Muscle layer of colon (tissue), 2 donors: ENCODE measurements at regions not wholly inside any gene's neighbourhood (a gene's known extent, or its start where the extent isn't known, plus 50 kb on each side); places are given as distances from the start of the nearest gene placed in this dataset.

Experiments
- H3K27ac ChIP-seq: one replicate; pipeline ENCODE4 v1.7.0; 2013; ENCODE audit warnings: low read depth, mild to moderate bottlenecking, low read length, moderate library complexity
- H3K27me3 ChIP-seq, 2 donors: one replicate each; pipeline ENCODE4 v1.7.0; 2013; ENCODE audit warnings: low read length in 2 of 2, mild to moderate bottlenecking in 2 of 2; ENCODE audit not compliant: insufficient read depth in 2 of 2, control insufficient read depth in 1 of 2
- H3K36me3 ChIP-seq: one replicate; pipeline ENCODE4 v1.7.0; 2013; ENCODE audit warnings: mild to moderate bottlenecking, low read length; ENCODE audit not compliant: insufficient read depth
- H3K4me1 ChIP-seq: one replicate; pipeline ENCODE4 v1.7.0; 2013; ENCODE audit warnings: mild to moderate bottlenecking, low read length; ENCODE audit not compliant: insufficient read depth
- H3K4me3 ChIP-seq, 2 donors: one replicate each; pipeline ENCODE4 v1.7.0; 2013; ENCODE audit warnings: low read length in 2 of 2, low read depth in 1 of 2, mild to moderate bottlenecking in 1 of 2, moderate library complexity in 1 of 2
- H3K9ac ChIP-seq: one replicate; pipeline ENCODE4 v1.7.0; 2013; ENCODE audit warnings: low read length
- H3K9me3 ChIP-seq: one replicate; pipeline ENCODE4 v1.7.0; 2013; ENCODE audit warnings: mild to moderate bottlenecking, low read length
- donor health status: abdominal sarcoma.
- donor health status: Adenocarcinoma of cecum.

- Histone ChIP-seq H3K9me3 (no peaks in the 10 kb centered on the region), H3K4me3 (no peak overlapping the region), H3K4me1 (no peaks in the 10 kb centered on the region), H3K27ac (no peak overlapping the region), H3K9ac (no peak overlapping the region), H3K27me3 (no peaks in the 10 kb centered on the region), H3K36me3 (no peaks in the 10 kb centered on the region)
Measured at GRCh38 chr6:94535798-94536197, 1041.5 kb upstream of the MANEA start.

- Histone ChIP-seq H3K27me3 (no peaks in the 10 kb centered on the region), H3K9me3 (no peaks in the 10 kb centered on the region), H3K27ac (no peak overlapping the region), H3K4me1 (no peaks in the 10 kb centered on the region), H3K9ac (no peak overlapping the region), H3K36me3 (no peaks in the 10 kb centered on the region), H3K4me3 (no peak overlapping the region)
Measured at GRCh38 chr6:94511502-94512088, 1065.7 kb upstream of the MANEA start.

GRCh38 chr6:94510877-94511276 is 1066.5 kb upstream of the MANEA start:
- Histone ChIP-seq H3K9ac (no peak overlapping the region), H3K9me3 (no peaks in the 10 kb centered on the region), H3K36me3 (no peaks in the 10 kb centered on the region), H3K4me1 (no peaks in the 10 kb centered on the region), H3K27ac (no peak overlapping the region), H3K4me3 (no peak overlapping the region), H3K27me3 (no peaks in the 10 kb centered on the region)

GRCh38 chr6:94501516-94501915 is 1075.8 kb upstream of the MANEA start:
- H3K4me1 ChIP-seq, result no peaks in the 10 kb centered on the region
- H3K4me3 ChIP-seq, result no peak overlapping the region
- H3K27ac ChIP-seq, result no peak overlapping the region
- H3K9me3 ChIP-seq, result no peaks in the 10 kb centered on the region
- no peaks in the 10 kb centered on the region for H3K36me3 ChIP-seq
- no peak overlapping the region for H3K9ac ChIP-seq
- no peaks in the 10 kb centered on the region for H3K27me3 ChIP-seq

GRCh38 chr6:94498099-94498498 is 1078.7 kb upstream of the EPHA7 start:
- Histone ChIP-seq H3K4me1 (no peaks in the 10 kb centered on the region), H3K9ac (no peak overlapping the region), H3K9me3 (no peaks in the 10 kb centered on the region), H3K27ac (no peak overlapping the region), H3K27me3 (no peaks in the 10 kb centered on the region), H3K36me3 (no peaks in the 10 kb centered on the region), H3K4me3 (no peak overlapping the region)

- H3K4me3 ChIP-seq, result no peak overlapping the region
- no peak overlapping the region for H3K9ac ChIP-seq
- no peak overlapping the region for H3K27ac ChIP-seq
- H3K27me3 ChIP-seq, result no peaks in the 10 kb centered on the region
- H3K36me3 ChIP-seq, result no peaks in the 10 kb centered on the region
- no peaks in the 10 kb centered on the region for H3K4me1 ChIP-seq
- H3K9me3 ChIP-seq, result no peaks in the 10 kb centered on the region
Measured at GRCh38 chr6:94494500-94494899, 1075.1 kb upstream of the EPHA7 start.

- Histone ChIP-seq H3K4me3 (no peak overlapping the region), H3K9me3 (no peaks in the 10 kb centered on the region), H3K27ac (no peak overlapping the region), H3K36me3 (no peaks in the 10 kb centered on the region), H3K27me3 (no peaks in the 10 kb centered on the region), H3K9ac (no peak overlapping the region), H3K4me1 (no peaks in the 10 kb centered on the region)
Measured at GRCh38 chr6:94487371-94487770, 1068.0 kb upstream of the EPHA7 start.

GRCh38 chr6:94478133-94479005 is 1059.0 kb upstream of the EPHA7 start:
- no peak overlapping the region for H3K9ac ChIP-seq
- no peaks in the 10 kb centered on the region for H3K27me3 ChIP-seq
- no peaks in the 10 kb centered on the region for H3K9me3 ChIP-seq
- H3K36me3 ChIP-seq, result no peaks in the 10 kb centered on the region
- H3K4me3 ChIP-seq, result no peak overlapping the region
- H3K27ac ChIP-seq, result no peak overlapping the region
- no peaks in the 10 kb centered on the region for H3K4me1 ChIP-seq

GRCh38 chr6:94468830-94469229 is 1049.5 kb upstream of the EPHA7 start:
- Histone ChIP-seq H3K9ac (no peak overlapping the region), H3K4me1 (no peaks in the 10 kb centered on the region), H3K9me3 (no peaks in the 10 kb centered on the region), H3K27me3 (no peaks in the 10 kb centered on the region), H3K27ac (no peak overlapping the region), H3K4me3 (no peak overlapping the region), H3K36me3 (no peaks in the 10 kb centered on the region)

GRCh38 chr6:94464018-94464510 is 1044.7 kb upstream of the EPHA7 start:
- H3K27ac ChIP-seq, result no peak overlapping the region
- H3K27me3 ChIP-seq, result no peaks in the 10 kb centered on the region
- H3K9ac ChIP-seq, result no peak overlapping the region
- no peak overlapping the region for H3K4me3 ChIP-seq
- no peaks in the 10 kb centered on the region for H3K4me1 ChIP-seq
- no peaks in the 10 kb centered on the region for H3K36me3 ChIP-seq
- no peaks in the 10 kb centered on the region for H3K9me3 ChIP-seq

GRCh38 chr6:94463306-94463705 is 1043.9 kb upstream of the EPHA7 start:
- Histone ChIP-seq H3K9ac (no peak overlapping the region), H3K9me3 (no peaks in the 10 kb centered on the region), H3K36me3 (no peaks in the 10 kb centered on the region), H3K4me1 (no peaks in the 10 kb centered on the region), H3K4me3 (no peak overlapping the region), H3K27me3 (no peaks in the 10 kb centered on the region), H3K27ac (no peak overlapping the region)

- no peak overlapping the region for H3K27ac ChIP-seq
- no peaks in the 10 kb centered on the region for H3K9me3 ChIP-seq
- no peaks in the 10 kb centered on the region for H3K36me3 ChIP-seq
- no peaks in the 10 kb centered on the region for H3K4me1 ChIP-seq
- H3K9ac ChIP-seq, result no peak overlapping the region
- no peak overlapping the region for H3K4me3 ChIP-seq
- H3K27me3 ChIP-seq, result no peaks in the 10 kb centered on the region
Measured at GRCh38 chr6:94462231-94462630, 1042.9 kb upstream of the EPHA7 start.
